NCI-H2107 treated with DMSO at 0.1 percent for 48 hours (cell line): ENCODE measurements at regions not wholly inside any gene's neighbourhood (a gene's known extent, or its start where the extent isn't known, plus 50 kb on each side); places are given as distances from the start of the nearest gene placed in this dataset.
"Not testable (repeated sequence)": the region's sequence is repeated elsewhere in the genome, so short reads cannot be mapped to it uniquely, and the experiment has no call there.

Experiments used
- DNase-seq: peaks from one replicate; lab custom pipeline; 2025; ENCODE audit not compliant: unreplicated experiment; lab: John Stamatoyannopoulos, UW

GRCh38 chr17:22044706-22045246 is 352.5 kb downstream of the KCNJ18 start:
- not testable (repeated sequence) for DNase-seq

GRCh38 chr17:22047521-22047920 is 355.2 kb downstream of the KCNJ18 start:
- not testable (repeated sequence) for DNase-seq

GRCh38 chr17:22048226-22048625 is 355.9 kb downstream of the KCNJ18 start:
- DNase-seq = not testable (repeated sequence)

GRCh38 chr17:22050766-22051165 is 358.4 kb downstream of the KCNJ18 start:
- DNase-seq = not testable (repeated sequence)

- DNase-seq = not testable (repeated sequence)
Observed at GRCh38 chr17:22052715-22053114, 360.4 kb downstream of the KCNJ18 start.

GRCh38 chr17:22056566-22056965 is 364.2 kb downstream of the KCNJ18 start:
- not testable (repeated sequence) for DNase-seq

- DNase-seq = not testable (repeated sequence)
Observed at GRCh38 chr17:22075918-22076317, 383.6 kb downstream of the KCNJ18 start.

GRCh38 chr17:22088589-22088988 is 396.3 kb downstream of the KCNJ18 start:
- DNase-seq = not testable (repeated sequence)

- DNase-seq = no peak
Observed at GRCh38 chr17:22090263-22090935, 398.1 kb downstream of the KCNJ18 start.

- not testable (repeated sequence) for DNase-seq
Observed at GRCh38 chr17:22091041-22091679, 398.8 kb downstream of the KCNJ18 start.

- not testable (repeated sequence) for DNase-seq
Observed at GRCh38 chr17:22091840-22092239, 399.5 kb downstream of the KCNJ18 start.

GRCh38 chr17:22095414-22095813 is 403.1 kb downstream of the KCNJ18 start:
- DNase-seq = not testable (repeated sequence)

GRCh38 chr17:22099633-22100032 is 407.3 kb downstream of the KCNJ18 start:
- DNase-seq = not testable (repeated sequence)

GRCh38 chr17:22102177-22102576 is 409.9 kb downstream of the KCNJ18 start:
- no peak for DNase-seq

GRCh38 chr17:22116720-22117119 is 424.4 kb downstream of the KCNJ18 start:
- DNase-seq = not testable (repeated sequence)

- not testable (repeated sequence) for DNase-seq
Observed at GRCh38 chr17:22117401-22117800, 425.1 kb downstream of the KCNJ18 start.

- not testable (repeated sequence) for DNase-seq
Observed at GRCh38 chr17:22119016-22119415, 426.7 kb downstream of the KCNJ18 start.

- DNase-seq = not testable (repeated sequence)
Observed at GRCh38 chr17:22119751-22120150, 427.4 kb downstream of the KCNJ18 start.

GRCh38 chr17:22123536-22124281 is 431.4 kb downstream of the KCNJ18 start:
- DNase-seq = no peak

GRCh38 chr17:22128171-22128570 is 435.8 kb downstream of the KCNJ18 start:
- no peak for DNase-seq

- DNase-seq = no peak
Observed at GRCh38 chr17:22128723-22129122, 436.4 kb downstream of the KCNJ18 start.
